HG03432 (cell line): ENCODE measurements at regions not wholly inside any gene's neighbourhood (a gene's known extent, or its start where the extent isn't known, plus 50 kb on each side); places are given as distances from the start of the nearest gene placed in this dataset.

ENCODE experiments used
- ATAC-seq: cut with Tn5 transposase; IDR thresholded peaks from one replicate; pipeline ENCODE4 v1.9.1; 2021; ENCODE audit warnings: mild to moderate bottlenecking, moderate library complexity; ENCODE audit not compliant: unreplicated experiment

GRCh38 chr5:123868881-123869280 lies 356.9 kb downstream of the CSNK1G3 start:
- ATAC-seq: no peak

- ATAC-seq: no peak
Measured at GRCh38 chr5:123868267-123868666, 356.3 kb downstream of the CSNK1G3 start.

- no peak for ATAC-seq
Measured at GRCh38 chr5:123865641-123866040, 353.7 kb downstream of the CSNK1G3 start.

- ATAC-seq: no peak
Measured at GRCh38 chr5:123864578-123864977, 352.6 kb downstream of the CSNK1G3 start.

GRCh38 chr5:123858938-123859337 lies 347.0 kb downstream of the CSNK1G3 start:
- ATAC-seq: no peak

- ATAC-seq: no peak
Measured at GRCh38 chr5:123856766-123857165, 344.8 kb downstream of the CSNK1G3 start.

GRCh38 chr5:123855609-123856008 lies 343.6 kb downstream of the CSNK1G3 start:
- ATAC-seq: no peak

- peak; percentile 30 for ATAC-seq
Measured at GRCh38 chr5:123845356-123846100, 333.6 kb downstream of the CSNK1G3 start.

GRCh38 chr5:123844873-123845272 lies 332.9 kb downstream of the CSNK1G3 start:
- peak; percentile 57 for ATAC-seq

GRCh38 chr5:123835421-123835820 lies 323.4 kb downstream of the CSNK1G3 start:
- ATAC-seq: no peak

GRCh38 chr5:123830575-123830974 lies 318.6 kb downstream of the CSNK1G3 start:
- ATAC-seq: no peak

GRCh38 chr5:123827811-123828210 lies 315.8 kb downstream of the CSNK1G3 start:
- ATAC-seq: no peak

- ATAC-seq: no peak
Measured at GRCh38 chr5:123819833-123820232, 307.9 kb downstream of the CSNK1G3 start.

- no peak for ATAC-seq
Measured at GRCh38 chr5:123819386-123819785, 307.4 kb downstream of the CSNK1G3 start.

GRCh38 chr5:123817267-123817666 lies 305.3 kb downstream of the CSNK1G3 start:
- no peak for ATAC-seq

GRCh38 chr5:123814801-123815470 lies 303.0 kb downstream of the CSNK1G3 start:
- no peak for ATAC-seq

- peak; percentile 61 for ATAC-seq
Measured at GRCh38 chr5:123813937-123814624, 302.1 kb downstream of the CSNK1G3 start.

GRCh38 chr5:123813264-123813663 lies 301.3 kb downstream of the CSNK1G3 start:
- no peak for ATAC-seq

- no peak for ATAC-seq
Measured at GRCh38 chr5:123811831-123812230, 299.9 kb downstream of the CSNK1G3 start.

GRCh38 chr5:123810746-123811340 lies 298.9 kb downstream of the CSNK1G3 start:
- ATAC-seq: no peak

GRCh38 chr5:123810253-123810652 lies 298.3 kb downstream of the CSNK1G3 start:
- ATAC-seq: no peak
